ENCODE measurements at regions not wholly inside any gene's neighbourhood (a gene's known extent, or its start where the extent isn't known, plus 50 kb on each side); places are given as distances from the start of the nearest gene placed in this dataset.

- no peak overlapping the region for H3K27ac ChIP-seq (ENCODE audit: extremely low read depth, low read depth, low read length)
- ChIA-PET POLR2A (no interaction called here), CTCF (interaction anchor here (0.6 kb wide), 1 partner anchor 338 kb away, joined by 3 read pairs; no protein-coding TSS in a partner anchor)
- no peaks in the 10 kb centered on the region for H3K9me3 ChIP-seq (ENCODE audit: control insufficient read depth, insufficient read depth, low read depth, low read length)
- no peak for TF ChIP-seq ZSCAN5A (tag by site-specific recombination; IDR thresholded peaks at IDR 0.05)
- no peak for TF ChIP-seq KLF10 (tag by site-specific recombination; IDR thresholded peaks at IDR 0.05)
- no peak for TF ChIP-seq ATF2 (tag by site-specific recombination; IDR thresholded peaks at IDR 0.05; ENCODE audit: low read depth)
- TF ChIP-seq ZNF792 (tag by site-specific recombination; IDR thresholded peaks at IDR 0.05), result no peak
- TF ChIP-seq ZNF239 (tag by site-specific recombination; IDR thresholded peaks at IDR 0.05), result no peak
- TF ChIP-seq ZNF837 (tag by site-specific recombination; IDR thresholded peaks at IDR 0.05), result no peak
- no peak for TF ChIP-seq ZNF138 (tag by site-specific recombination; IDR thresholded peaks at IDR 0.05; ENCODE audit: borderline replicate concordance)
- no peak for TF ChIP-seq PRDM1 (tag by site-specific recombination; IDR thresholded peaks at IDR 0.05)
- TF ChIP-seq ZNF354C (tag by site-specific recombination; IDR thresholded peaks at IDR 0.05; ENCODE audit: borderline replicate concordance, low read depth), result no peak
- no peak for TF ChIP-seq KLF16 (tag by site-specific recombination; IDR thresholded peaks at IDR 0.05)
- no peak for TF ChIP-seq TCF7L2 (IDR thresholded peaks at IDR 0.05; ENCODE audit: borderline replicate concordance, low read depth, low read length)
- TF ChIP-seq ZXDB (tag by site-specific recombination; IDR thresholded peaks at IDR 0.05), result no peak
- TF ChIP-seq ZNF184 (tag by site-specific recombination; IDR thresholded peaks at IDR 0.05), result no peak
- no peak for TF ChIP-seq ZNF561 (tag by site-specific recombination; IDR thresholded peaks at IDR 0.05; ENCODE audit: borderline replicate concordance)
- TF ChIP-seq ZNF473 (tag by site-specific recombination; IDR thresholded peaks at IDR 0.05), result no peak
- TF ChIP-seq ZNF140 (tag by site-specific recombination; IDR thresholded peaks at IDR 0.05), result no peak
- no peak for TF ChIP-seq BCL6B (tag by site-specific recombination; IDR thresholded peaks at IDR 0.05)
- TF ChIP-seq ZNF830 (tag by site-specific recombination; IDR thresholded peaks at IDR 0.05; ENCODE audit: low read depth), result no peak
- H3K4me1 ChIP-seq (ENCODE audit: control insufficient read depth, insufficient read depth, low read length), result no peaks in the 10 kb centered on the region
- H3K36me3 ChIP-seq (ENCODE audit: control insufficient read depth in 2 of 2, insufficient read depth in 1 of 2, low read length in 2 of 2), result no peaks in the 10 kb centered on the region
- no peak overlapping the region for H3K4me3 ChIP-seq (ENCODE audit: low read depth, low read length)
Measured at GRCh38 chr17:77676237-77676661, 282.3 kb upstream of the TNRC6C start.

- POLR2A ChIA-PET, result no interaction called here
- Histone ChIP-seq H3K4me3 (ENCODE audit: low read depth, low read length) (no peak overlapping the region), H3K9me3 (ENCODE audit: control insufficient read depth, insufficient read depth, low read depth, low read length) (no peaks in the 10 kb centered on the region), H3K36me3 (ENCODE audit: control insufficient read depth in 2 of 2, insufficient read depth in 1 of 2, low read length in 2 of 2) (no peaks in the 10 kb centered on the region), H3K27ac (ENCODE audit: extremely low read depth, low read depth, low read length) (no peak overlapping the region), H3K4me1 (ENCODE audit: control insufficient read depth, insufficient read depth, low read length) (no peaks in the 10 kb centered on the region)
- CTCF ChIA-PET, result interaction anchor here (0.6 to 0.9 kb wide), 2 partner anchors 13 to 102 kb away, joined by 3 to 4 read pairs; no protein-coding TSS in a partner anchor
- TF ChIP-seq ZNF174 (tag by site-specific recombination; IDR thresholded peaks at IDR 0.05), result no peak
- TF ChIP-seq ZNF776 (tag by site-specific recombination; IDR thresholded peaks at IDR 0.05; ENCODE audit: borderline replicate concordance), result no peak
- TF ChIP-seq ZNF398 (tag by site-specific recombination; IDR thresholded peaks at IDR 0.05), result no peak
- TF ChIP-seq KLF16 (tag by site-specific recombination; IDR thresholded peaks at IDR 0.05), result no peak
- no peak for TF ChIP-seq ZNF837 (tag by site-specific recombination; IDR thresholded peaks at IDR 0.05)
- TF ChIP-seq MEIS1 (CRISPR knock-in tag; IDR thresholded peaks at IDR 0.05; ENCODE audit: borderline replicate concordance), result no peak
- no peak for TF ChIP-seq ZBTB8A (tag by site-specific recombination; IDR thresholded peaks at IDR 0.05)
- TF ChIP-seq ZNF423 (tag by site-specific recombination; IDR thresholded peaks at IDR 0.05), result no peak
- TF ChIP-seq SCRT1 (tag by site-specific recombination; IDR thresholded peaks at IDR 0.05; ENCODE audit: borderline replicate concordance), result no peak
- no peak for TF ChIP-seq ZSCAN16 (tag by site-specific recombination; IDR thresholded peaks at IDR 0.05)
- no peak for TF ChIP-seq EGR2 (tag by site-specific recombination; IDR thresholded peaks at IDR 0.05; ENCODE audit: low read depth)
- no peak for TF ChIP-seq RBAK (tag by site-specific recombination; IDR thresholded peaks at IDR 0.05)
- no peak for TF ChIP-seq ZNF555 (tag by site-specific recombination; conservative IDR thresholded peaks at IDR 0.05)
- TF ChIP-seq ZNF394 (tag by site-specific recombination; IDR thresholded peaks at IDR 0.05; ENCODE audit: borderline replicate concordance), result no peak
- TF ChIP-seq ZNF211 (tag by site-specific recombination; IDR thresholded peaks at IDR 0.05; ENCODE audit: low read depth), result no peak
- TF ChIP-seq ZNF658 (tag by site-specific recombination; IDR thresholded peaks at IDR 0.05), result no peak
- no peak for TF ChIP-seq ZNF175 (tag by site-specific recombination; IDR thresholded peaks at IDR 0.05)
Measured at GRCh38 chr17:77677211-77677610, 281.3 kb upstream of the TNRC6C start.
